ENCODE measurements at regions not wholly inside any gene's neighbourhood (a gene's known extent, or its start where the extent isn't known, plus 50 kb on each side); places are given as distances from the start of the nearest gene placed in this dataset.

DNA sequence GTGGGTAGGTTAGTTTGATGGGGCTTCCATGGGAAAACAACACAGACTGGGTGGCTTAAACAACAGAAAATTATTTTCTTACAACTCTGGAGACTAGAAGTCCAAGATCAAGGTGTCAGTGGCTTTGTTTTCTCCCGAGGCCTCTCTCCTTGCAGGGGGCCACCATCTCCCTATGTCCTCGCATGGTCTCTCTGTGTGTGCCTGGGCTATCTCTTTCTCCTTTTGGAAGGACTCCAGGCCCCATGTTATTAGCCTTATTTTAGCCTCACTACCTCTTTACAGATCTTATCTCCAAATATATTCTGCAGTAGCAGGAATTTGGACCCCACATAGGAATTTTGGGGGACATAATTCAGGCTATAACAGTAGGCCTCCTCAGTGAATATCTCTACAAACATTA, 372.7 kb upstream of the FAT3 start:
- TF ChIP-seq CREB1 (IDR thresholded peaks at IDR 0.05; ENCODE audit: low read depth) (no peak), RAD21 (IDR thresholded peaks at IDR 0.05; ENCODE audit: low read depth) (no peak), REST (IDR thresholded peaks at IDR 0.05; ENCODE audit: low read depth) (no peak), CEBPB (IDR thresholded peaks at IDR 0.05) (no peak), YY1 (IDR thresholded peaks at IDR 0.05; ENCODE audit: low read depth) (no peak), FOXM1 (IDR thresholded peaks at IDR 0.05; ENCODE audit: borderline replicate concordance, low read depth) (no peak), EP300 (IDR thresholded peaks at IDR 0.05; ENCODE audit: borderline replicate concordance) (no peak), EGR1 (IDR thresholded peaks at IDR 0.05) (no peak), TAF1 (IDR thresholded peaks at IDR 0.05; ENCODE audit: low read depth) (no peak), NFIC (IDR thresholded peaks at IDR 0.05) (no peak), TCF12 (IDR thresholded peaks at IDR 0.05; ENCODE audit: low read depth) (no peak)
- TF ChIP-seq, protein P1, sequence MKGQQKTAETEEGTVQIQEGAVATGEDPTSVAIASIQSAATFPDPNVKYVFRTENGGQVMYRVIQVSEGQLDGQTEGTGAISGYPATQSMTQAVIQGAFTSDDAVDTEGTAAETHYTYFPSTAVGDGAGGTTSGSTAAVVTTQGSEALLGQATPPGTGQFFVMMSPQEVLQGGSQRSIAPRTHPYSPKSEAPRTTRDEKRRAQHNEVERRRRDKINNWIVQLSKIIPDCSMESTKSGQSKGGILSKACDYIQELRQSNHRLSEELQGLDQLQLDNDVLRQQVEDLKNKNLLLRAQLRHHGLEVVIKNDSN (IDR thresholded peaks at IDR 0.05), result no peak
- TF ChIP-seq, protein P2, sequence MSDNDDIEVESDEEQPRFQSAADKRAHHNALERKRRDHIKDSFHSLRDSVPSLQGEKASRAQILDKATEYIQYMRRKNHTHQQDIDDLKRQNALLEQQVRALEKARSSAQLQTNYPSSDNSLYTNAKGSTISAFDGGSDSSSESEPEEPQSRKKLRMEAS (IDR thresholded peaks at IDR 0.05), result no peak

All from Ishikawa (cell line).